Thyroid gland (tissue), 4 donors: ENCODE measurements at regions not wholly inside any gene's neighbourhood (a gene's known extent, or its start where the extent isn't known, plus 50 kb on each side); places are given as distances from the start of the nearest gene placed in this dataset.
"Not testable (repeated sequence)": the region's sequence is repeated elsewhere in the genome, so short reads cannot be mapped to it uniquely, and the experiment has no call there.

Experiments
- DNase-seq, 2 donors: peaks; one replicate each; pipeline ENCODE4 v3.0.0-alpha.2; 2019
- H3K27ac ChIP-seq, 3 donors: fragments of 200-600 bp; sonication (generic); 1 replicate in 2 of 3; 2 replicates in 1 of 3; pipeline ENCODE4 v1.5.1; 2016 to 2019; ENCODE audit warnings: mild to moderate bottlenecking in 1 of 3, moderate library complexity in 1 of 3
- H3K27me3 ChIP-seq: fragments of 200-600 bp; sonication (generic); one replicate; pipeline ENCODE4 v1.5.1; 2019
- H3K36me3 ChIP-seq, 2 donors: fragments of 200-600 bp; sonication (generic); one replicate each; pipeline ENCODE4 v1.5.1; 2016 to 2019
- H3K4me1 ChIP-seq, 2 donors: fragments of 200-600 bp; sonication (generic); one replicate each; pipeline ENCODE4 v1.5.1; 2017 to 2019
- H3K4me3 ChIP-seq, 3 donors: fragments of 200-600 bp; sonication (generic); replicated peaks in 1 of 3; 1 replicate in 2 of 3; 2 replicates in 1 of 3; pipeline ENCODE4 v1.5.1; 2016; ENCODE audit warnings: mild to moderate bottlenecking in 1 of 3
- H3K9me3 ChIP-seq: fragments of 200-600 bp; sonication (generic); one replicate; pipeline ENCODE4 v1.5.1; 2017
- POLR2A ChIP-seq, 2 donors: fragments of 450-650 bp; IDR thresholded peaks; one replicate each; pipeline ENCODE4 v1.6.1; 2017; ENCODE audit warnings: antibody characterized with exemption in 2 of 2, mild to moderate bottlenecking in 2 of 2, moderate library complexity in 1 of 2
- WGBS, 2 donors: methylation state at CpG; one replicate each; pipeline ENCODE4 v1.1.5; 2017; 5-methylcytosine and 5-hydroxymethylcytosine counted together
- intact Hi-C: fragments of 100-400 bp; cut with DNase I; formaldehyde crosslinking; loops from one replicate; pipeline ENCODE4 v1.15.1; 2023
- TF ChIP-seq, protein P1 (sequence below), 6 experiments: fragments of 200-600 bp in 3 of 6; fragments of 450-650 bp in 3 of 6; sonication (generic) in 3 of 6; IDR thresholded peaks; one replicate each; pipeline ENCODE4 v1.5.1; 2016 to 2019; ENCODE audit warnings: antibody characterized with exemption in 6 of 6, mild to moderate bottlenecking in 2 of 6, inconsistent platforms in 1 of 6, moderate library complexity in 1 of 6

DNA sequence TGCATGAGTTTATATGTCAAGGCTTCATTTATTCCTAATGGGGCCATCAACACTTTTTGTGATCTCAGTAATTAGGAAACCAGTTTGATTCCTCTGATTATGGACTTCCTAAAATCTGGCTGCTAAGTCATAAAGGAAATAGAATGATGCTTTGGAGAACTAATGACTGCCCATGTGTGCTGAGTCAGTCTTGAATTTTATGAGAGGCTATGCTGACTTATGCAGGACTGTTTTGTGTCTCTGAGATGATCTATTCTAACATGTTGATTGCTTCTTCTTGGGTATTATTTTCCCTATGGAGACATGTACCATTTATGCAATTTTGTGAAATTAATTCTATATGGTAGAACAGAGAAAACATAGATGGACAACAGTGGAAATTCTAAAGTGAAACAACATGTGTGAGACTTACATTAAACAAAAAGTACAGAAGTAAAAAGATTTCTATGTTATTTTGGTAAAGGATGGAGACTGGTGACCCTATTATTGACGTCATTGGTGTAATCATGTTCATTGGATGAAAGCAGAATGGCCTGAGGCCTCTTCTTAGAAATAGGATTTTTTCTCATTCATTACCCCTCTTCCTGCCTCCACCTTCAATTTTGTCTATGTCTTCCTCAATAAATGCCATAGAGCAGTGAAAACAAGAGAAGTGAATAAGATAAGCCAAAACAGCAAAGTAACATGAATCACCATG, 1658.2 kb upstream of the PIK3C3 start:
- Histone ChIP-seq H3K4me3 (no peak overlapping the region), H3K9me3 (no peaks in the 10 kb centered on the region), H3K27me3 (no peaks in the 10 kb centered on the region), H3K27ac (no peak overlapping the region), H3K36me3 (no peaks in the 10 kb centered on the region), H3K4me1 (no peaks in the 10 kb centered on the region)
- TF ChIP-seq, protein P1, sequence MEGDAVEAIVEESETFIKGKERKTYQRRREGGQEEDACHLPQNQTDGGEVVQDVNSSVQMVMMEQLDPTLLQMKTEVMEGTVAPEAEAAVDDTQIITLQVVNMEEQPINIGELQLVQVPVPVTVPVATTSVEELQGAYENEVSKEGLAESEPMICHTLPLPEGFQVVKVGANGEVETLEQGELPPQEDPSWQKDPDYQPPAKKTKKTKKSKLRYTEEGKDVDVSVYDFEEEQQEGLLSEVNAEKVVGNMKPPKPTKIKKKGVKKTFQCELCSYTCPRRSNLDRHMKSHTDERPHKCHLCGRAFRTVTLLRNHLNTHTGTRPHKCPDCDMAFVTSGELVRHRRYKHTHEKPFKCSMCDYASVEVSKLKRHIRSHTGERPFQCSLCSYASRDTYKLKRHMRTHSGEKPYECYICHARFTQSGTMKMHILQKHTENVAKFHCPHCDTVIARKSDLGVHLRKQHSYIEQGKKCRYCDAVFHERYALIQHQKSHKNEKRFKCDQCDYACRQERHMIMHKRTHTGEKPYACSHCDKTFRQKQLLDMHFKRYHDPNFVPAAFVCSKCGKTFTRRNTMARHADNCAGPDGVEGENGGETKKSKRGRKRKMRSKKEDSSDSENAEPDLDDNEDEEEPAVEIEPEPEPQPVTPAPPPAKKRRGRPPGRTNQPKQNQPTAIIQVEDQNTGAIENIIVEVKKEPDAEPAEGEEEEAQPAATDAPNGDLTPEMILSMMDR (IDR thresholded peaks at IDR 0.05) = no peak
- no peak for TF ChIP-seq POLR2A (IDR thresholded peaks at IDR 0.05)
- no peak for DNase-seq
- WGBS, 2 donors = 76 to 89% methylated on average over 1 of the region's 1 CpG
- intact Hi-C loops = no loop called here

DNA sequence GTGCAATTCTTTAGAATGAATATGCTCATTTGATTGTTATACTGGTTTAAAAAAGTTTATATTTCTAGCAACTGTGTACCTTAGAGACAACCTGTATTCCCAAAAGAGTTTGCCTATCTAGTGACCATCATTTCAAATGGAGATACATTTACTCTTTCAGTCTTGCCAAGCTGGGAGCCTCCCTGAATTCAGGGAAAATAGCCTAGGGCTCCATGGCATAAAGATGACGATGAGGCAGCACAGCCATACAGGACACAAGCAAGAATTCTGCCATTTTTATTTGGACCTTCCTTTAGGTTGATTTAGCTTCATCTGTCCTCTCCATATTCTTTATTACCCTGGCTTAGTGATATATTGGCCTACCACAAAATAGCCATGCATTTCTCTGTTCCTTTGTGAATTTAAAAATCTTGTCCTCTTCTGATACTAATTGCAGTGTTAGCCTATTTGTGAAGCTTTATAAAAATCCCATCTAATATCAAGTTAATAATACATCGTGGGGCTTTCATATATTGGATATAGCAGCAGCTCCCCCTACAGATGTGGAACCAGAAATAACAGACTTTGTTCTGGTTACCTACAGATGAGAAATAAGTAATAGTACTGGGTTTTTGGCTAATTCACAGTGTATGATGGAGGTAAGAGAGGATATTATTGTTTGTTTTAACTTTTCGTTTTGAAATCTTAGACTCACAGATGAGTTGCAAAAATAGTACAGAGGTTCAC, 1661.9 kb upstream of the PIK3C3 start:
- H3K4me3 ChIP-seq = no peak overlapping the region
- 33 to 35% methylated on average over 3 of the region's 3 CpGs for WGBS, 2 donors
- no peaks in the 10 kb centered on the region for H3K27me3 ChIP-seq
- H3K36me3 ChIP-seq = no peaks in the 10 kb centered on the region
- H3K27ac ChIP-seq = no peak overlapping the region
- H3K9me3 ChIP-seq = no peaks in the 10 kb centered on the region
- no peak for TF ChIP-seq POLR2A (IDR thresholded peaks at IDR 0.05)
- TF ChIP-seq, protein P1 (IDR thresholded peaks at IDR 0.05) = peak in 1 of 6 experiments; percentile 6
- intact Hi-C loops = no loop called here
- no peaks in the 10 kb centered on the region for H3K4me1 ChIP-seq
- DNase-seq = no peak

DNA sequence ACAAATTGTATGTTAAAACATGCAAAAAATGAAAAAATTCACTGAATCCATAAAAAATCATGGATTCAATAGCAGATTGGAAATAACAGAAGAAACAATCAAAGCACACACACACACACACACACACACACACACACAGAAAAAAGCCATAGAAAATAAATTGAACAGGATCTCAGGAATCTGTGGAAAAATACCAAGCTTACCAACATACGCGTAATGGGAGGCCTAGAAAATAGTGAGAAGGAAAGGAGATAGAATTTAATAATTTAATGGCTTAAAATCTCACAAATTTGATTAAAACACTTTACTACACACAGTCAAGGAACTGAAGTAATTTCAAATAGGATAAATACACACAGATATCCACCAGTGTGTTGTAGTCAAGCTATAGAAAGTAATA, 1671.5 kb upstream of the PIK3C3 start:
- 96 to 99% methylated on average over 2 of the region's 2 CpGs for WGBS, 2 donors
- intact Hi-C loops = no loop called here
- DNase-seq = no peak

DNA sequence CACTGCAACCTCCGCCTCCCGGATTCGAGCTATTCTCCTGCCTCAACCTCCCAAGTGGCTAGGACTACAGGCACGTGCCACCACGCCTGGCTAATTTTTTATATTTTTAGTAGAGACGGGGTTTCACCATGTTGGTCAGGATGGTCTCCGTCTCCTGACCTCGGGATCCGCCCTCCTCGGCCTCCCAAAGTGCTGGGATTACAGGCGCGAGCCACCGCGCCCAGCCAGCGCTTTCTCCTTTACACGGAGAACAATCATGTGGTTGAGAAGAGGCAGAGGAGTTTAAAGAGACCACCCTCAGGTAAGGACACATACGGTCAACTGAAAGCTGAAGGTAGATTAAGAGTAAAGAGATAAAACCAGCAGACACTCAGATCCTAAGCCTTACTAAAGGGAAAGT, 1673.7 kb upstream of the PIK3C3 start:
- H3K36me3 ChIP-seq, H3K27me3 ChIP-seq, H3K4me3 ChIP-seq, H3K4me1 ChIP-seq, DNase-seq, H3K27ac ChIP-seq, H3K9me3 ChIP-seq, intact Hi-C loops: not testable (repeated sequence)
- WGBS, 2 donors = 91 to 95% methylated on average over 17 of the region's 17 CpGs

More for the DNA sequence above, 1671.5 kb upstream of the PIK3C3 start:
- Histone ChIP-seq H3K36me3 (no peaks in the 10 kb centered on the region), H3K4me3 (no peak overlapping the region), H3K27me3 (no peaks in the 10 kb centered on the region), H3K27ac (no peak overlapping the region), H3K9me3 (no peaks in the 10 kb centered on the region), H3K4me1 (no peaks in the 10 kb centered on the region)
- TF ChIP-seq, protein P1 (IDR thresholded peaks at IDR 0.05) = no peak
- TF ChIP-seq POLR2A (IDR thresholded peaks at IDR 0.05) = no peak

DNA sequence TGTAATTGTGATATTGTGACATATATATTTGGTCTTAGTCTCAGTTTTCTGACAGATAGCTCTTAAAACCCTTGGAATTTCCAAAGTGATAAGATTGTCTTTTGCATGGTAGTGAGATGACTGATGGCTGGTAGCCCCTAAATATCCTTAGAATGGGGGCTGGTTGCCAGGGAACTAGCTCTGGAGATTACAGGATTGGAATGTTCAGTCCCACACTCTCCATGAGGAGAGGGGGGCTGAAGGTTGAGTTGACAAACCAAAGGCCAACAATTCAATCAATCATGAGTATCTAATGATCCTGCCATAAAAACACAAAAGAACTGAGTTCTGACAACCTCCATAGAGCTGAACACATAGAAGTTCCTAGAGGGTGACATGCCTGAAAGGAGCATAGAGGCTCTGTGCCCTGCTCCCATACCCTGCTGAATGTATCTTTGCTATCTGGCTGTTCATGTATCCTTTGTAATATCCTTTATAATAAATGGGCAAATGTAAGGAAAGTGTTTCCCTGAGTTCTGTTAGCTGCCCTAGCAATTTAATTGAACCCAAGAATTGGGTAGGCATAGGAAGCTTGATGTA, 1680.3 kb upstream of the PIK3C3 start:
- Histone ChIP-seq H3K4me3 (no peak overlapping the region), H3K4me1 (no peaks in the 10 kb centered on the region), H3K9me3 (no peaks in the 10 kb centered on the region), H3K27me3 (no peaks in the 10 kb centered on the region), H3K36me3 (no peaks in the 10 kb centered on the region), H3K27ac (no peak overlapping the region)
- no peak for DNase-seq
- TF ChIP-seq POLR2A (IDR thresholded peaks at IDR 0.05) = no peak
- TF ChIP-seq, protein P1 (IDR thresholded peaks at IDR 0.05) = no peak
- intact Hi-C loops = no loop called here
